Inflammatory macrophage treated with lipopolysaccharide for 1 hour (primary cell): ENCODE measurements at regions not wholly inside any gene's neighbourhood (a gene's known extent, or its start where the extent isn't known, plus 50 kb on each side); places are given as distances from the start of the nearest gene placed in this dataset.
"Not testable (repeated sequence)": the region's sequence is repeated elsewhere in the genome, so short reads cannot be mapped to it uniquely, and the experiment has no call there.

Experiments used
- DNase-seq, 2 donors: peaks; one replicate each; pipeline ENCODE4 v3.0.0-alpha.2; 2020 to 2022

DNA sequence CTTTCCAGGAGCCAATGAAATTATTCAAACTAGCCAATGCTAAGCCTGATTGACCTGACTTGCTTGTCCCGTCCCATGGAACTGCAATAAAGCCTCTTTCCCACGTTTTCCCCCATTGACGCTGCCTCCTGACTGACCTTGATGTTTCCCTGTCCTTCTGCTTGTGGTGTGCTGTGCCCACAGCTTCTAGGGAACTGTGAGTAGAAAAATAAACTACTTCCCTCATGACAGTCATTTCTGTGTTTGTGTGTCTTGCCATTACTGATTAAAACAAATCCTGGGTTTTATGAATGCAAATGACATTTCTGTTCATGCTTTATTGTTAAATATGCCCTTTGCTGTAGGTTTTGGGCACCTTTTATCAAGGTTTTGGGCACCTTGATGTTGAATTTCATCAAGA is 91.3 kb upstream of the ABI1 start:
- DNase-seq, result peak in 1 of 2 donors; percentile 7

DNA sequence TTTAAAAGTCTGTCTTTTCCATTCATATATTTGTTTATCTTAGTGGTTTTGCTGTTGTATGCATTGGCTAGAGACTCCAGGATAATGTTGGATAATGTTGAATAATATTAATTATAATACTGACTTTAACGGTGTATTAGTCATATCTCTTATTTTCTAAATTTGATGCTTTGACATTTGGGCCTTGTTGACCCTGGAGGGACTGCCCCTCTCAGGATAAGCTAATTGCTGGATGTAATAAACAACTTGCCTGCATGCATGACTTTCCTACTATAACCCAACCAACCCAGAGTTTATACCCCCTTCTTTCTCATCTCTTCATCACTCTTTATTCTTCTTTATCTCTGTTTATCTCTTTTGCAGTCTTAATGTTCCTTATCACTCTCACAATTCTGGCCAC is 90.9 kb upstream of the ABI1 start:
- DNase-seq, result no peak

DNA sequence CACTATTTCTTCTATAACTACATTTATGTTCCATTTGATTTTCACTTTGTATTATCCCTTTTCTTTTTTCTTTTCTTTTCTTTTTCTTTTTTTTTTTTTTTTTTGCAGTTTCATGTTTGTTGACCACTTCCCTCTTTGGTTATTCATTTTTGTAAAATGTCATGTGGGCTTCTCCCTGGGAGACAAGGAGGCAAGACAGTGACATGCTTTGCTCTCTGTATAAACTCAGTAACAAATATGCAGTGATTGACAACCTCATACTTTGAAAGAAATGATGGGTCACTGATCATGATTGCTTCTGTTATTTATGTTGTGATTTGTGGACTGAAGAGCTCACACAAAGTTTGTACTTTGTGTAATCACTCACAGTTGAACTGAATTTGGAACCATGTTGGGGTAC is 90.2 kb upstream of the ABI1 start:
- DNase-seq, result no peak

GRCh38 chr10:26946102-26946811 is 85.5 kb upstream of the ABI1 start:
- no peak for DNase-seq

GRCh38 chr10:26944261-26944882 is 83.6 kb upstream of the ABI1 start:
- DNase-seq, result no peak

DNA sequence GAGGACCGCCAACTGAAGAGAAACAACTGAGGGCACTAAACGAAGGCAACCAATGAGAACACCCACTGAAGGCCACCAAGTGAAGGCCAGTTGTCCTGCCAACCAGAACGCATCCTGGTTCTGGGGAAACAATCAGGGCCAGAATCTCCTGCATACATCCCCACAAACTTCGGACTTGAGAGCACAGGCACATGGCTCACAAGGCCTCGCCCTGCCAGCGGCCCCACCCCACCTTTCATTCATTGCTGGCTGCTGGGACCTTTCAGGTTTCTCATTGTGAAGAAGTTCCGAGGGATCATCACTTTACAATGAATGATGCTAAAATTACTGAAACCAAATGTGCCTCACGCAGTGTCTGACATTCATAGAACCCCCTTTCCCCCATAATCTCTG is 79.2 kb upstream of the ABI1 start:
- no peak for DNase-seq

- no peak for DNase-seq
Observed at GRCh38 chr10:26939290-26939961, 78.7 kb upstream of the ABI1 start.

GRCh38 chr10:26938578-26938977 is 77.8 kb upstream of the ABI1 start:
- DNase-seq, result no peak

- no peak for DNase-seq
Observed at GRCh38 chr10:26937371-26937770, 76.6 kb upstream of the ABI1 start.

GRCh38 chr10:26934190-26934589 is 73.4 kb upstream of the ABI1 start:
- not testable (repeated sequence) for DNase-seq

DNA sequence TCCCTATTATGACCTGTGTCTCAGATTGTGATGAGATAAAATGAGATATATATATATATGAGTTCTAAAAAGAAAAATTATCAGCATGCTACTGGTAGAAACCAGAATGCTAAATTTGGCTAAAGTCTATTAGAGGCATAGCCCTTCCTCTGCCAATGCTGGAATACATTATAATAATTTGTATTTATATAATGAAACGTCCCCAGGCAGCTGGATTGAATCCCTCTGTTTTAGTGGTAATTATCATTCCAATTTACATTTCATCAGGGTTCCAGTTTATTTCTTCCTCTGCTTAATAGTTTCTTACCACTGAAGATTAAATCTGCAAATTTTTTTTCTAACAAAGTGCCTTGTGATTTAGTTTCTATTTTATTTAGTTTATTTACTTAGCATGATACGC is 71.8 kb upstream of the ABI1 start:
- DNase-seq, result no peak

DNA sequence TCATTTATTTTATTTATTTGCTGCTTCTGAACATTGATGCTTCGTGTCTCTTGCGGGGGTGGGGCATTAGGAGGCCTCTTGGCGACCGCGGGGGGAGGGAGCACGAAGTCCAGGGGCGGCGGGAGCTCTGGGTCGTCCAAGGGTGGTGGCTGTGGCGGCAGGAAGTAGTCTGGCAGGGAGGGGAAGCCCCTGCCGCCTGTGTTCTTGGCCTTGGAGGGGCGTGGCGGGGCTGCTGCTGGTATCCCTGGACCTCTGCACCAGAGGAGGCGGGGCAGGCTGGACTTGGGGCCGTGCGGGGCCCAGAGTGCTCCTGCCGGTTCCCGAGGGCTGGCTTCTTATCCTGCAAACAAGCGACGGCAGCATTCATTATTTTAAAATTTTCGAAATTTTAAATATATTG is 70.5 kb upstream of the ABI1 start:
- DNase-seq, result peak; percentile 12 to 14

DNA sequence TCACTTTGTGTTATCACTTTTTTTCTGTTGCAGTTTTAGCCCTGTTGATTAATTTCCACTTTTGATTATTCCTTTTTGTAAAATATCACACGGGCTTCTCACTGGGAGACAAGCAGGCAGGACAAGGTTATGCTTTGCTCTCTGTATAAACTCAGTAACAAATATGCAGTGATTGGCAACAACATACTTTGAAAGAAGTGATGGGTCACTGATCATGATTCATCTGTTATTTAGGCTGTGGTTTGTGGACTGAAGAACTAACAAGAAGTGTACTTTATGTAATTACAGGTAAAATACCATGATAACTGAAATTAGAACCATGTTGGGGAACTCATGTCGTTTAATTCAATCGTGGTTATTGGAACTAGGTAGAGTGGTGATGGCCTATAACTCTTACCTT is 62.1 kb upstream of the ABI1 start:
- not testable (repeated sequence) for DNase-seq

DNA sequence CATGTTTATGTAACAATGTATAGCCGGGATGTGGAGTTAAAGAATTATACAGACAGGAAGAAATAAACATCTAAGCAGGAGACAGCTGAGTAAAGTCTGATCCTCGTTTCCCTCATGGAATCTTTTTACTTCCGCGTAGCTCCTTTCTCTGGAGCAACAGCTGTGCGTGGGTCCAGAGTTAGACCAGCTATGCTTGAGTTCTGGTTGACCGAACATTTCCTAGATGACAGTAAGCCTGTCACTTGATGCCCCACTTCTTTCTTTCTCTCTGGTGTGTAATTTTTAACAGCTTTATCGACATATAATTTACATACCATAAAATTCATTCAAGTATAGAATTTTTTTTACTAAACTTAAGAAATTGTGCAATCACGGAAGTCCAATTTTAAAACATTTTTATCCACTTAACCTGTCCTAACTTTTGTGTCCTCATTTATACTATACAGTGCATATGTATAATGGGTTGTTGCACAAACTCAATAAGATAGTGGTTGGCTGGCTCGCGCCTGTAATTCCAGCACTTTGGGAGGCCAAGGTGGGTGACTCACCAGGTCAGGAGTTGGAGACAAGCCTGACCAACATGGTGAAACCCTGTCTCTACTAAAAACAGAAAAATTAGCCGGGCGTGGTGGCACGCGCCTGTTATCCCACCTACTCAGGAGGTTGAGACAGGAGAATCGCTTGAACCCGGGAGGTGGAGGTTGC is 58.5 kb upstream of the ABI1 start:
- not testable (repeated sequence) for DNase-seq

DNA sequence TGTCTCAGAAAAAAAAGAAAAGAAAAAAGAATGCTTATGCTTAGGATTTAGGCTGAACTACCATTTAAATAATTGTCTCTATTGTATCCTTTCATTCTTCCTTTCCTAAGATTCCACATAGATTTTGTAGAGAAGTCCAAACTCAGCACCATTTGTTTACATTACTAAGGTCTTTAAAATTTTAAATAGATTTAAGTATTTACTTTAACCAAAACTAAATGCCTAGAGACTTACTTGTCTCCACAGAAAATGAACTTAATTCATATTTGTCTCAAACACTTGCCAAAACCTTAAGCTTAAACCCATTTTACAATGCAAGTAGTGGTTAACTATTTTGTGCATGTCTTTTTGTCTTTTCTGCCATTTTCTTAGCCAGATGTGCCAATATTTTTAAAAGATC is 54.1 kb upstream of the ABI1 start:
- DNase-seq, result no peak

DNA sequence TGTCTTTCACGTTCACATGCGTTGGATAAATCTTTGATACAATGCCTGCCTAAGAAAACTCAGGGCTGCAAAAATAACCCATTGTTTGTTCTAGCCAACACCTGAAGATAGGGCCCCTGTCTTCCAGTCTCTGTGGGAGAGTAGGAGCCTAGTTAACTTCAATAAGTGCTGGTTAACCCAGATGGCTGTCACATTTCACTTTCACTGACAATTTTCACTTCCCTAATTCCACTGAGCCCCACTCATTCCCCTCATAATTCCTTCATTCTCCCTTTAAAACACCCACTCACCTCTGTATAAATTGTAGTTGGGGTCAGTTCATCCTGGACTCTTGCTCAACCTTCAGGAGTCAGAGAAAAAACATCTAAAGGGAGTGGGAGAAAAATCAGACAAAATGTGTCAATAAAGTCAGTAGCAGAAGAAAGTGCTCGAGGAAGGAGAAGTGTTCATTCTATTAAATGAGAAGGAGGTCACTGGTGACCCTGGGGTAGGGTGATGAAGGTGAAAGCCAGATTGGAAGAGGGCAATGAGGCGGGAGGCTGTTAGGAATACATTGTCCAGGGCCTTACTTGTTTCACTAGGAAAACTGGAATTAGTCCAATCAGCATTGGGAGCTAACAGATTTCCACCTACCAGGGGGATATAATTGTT is 51.2 kb upstream of the ABI1 start:
- DNase-seq, result peak; percentile 7 to 15
